T-helper 2 cell (primary cell): ENCODE measurements at regions not wholly inside any gene's neighbourhood (a gene's known extent, or its start where the extent isn't known, plus 50 kb on each side); places are given as distances from the start of the nearest gene placed in this dataset.

Experiments
- DNase-seq, 5 experiments: peaks; one replicate each; pipeline versions ENCODE4 v3.0.0 to v3.0.0-alpha.2; 2012 to 2022

DNA sequence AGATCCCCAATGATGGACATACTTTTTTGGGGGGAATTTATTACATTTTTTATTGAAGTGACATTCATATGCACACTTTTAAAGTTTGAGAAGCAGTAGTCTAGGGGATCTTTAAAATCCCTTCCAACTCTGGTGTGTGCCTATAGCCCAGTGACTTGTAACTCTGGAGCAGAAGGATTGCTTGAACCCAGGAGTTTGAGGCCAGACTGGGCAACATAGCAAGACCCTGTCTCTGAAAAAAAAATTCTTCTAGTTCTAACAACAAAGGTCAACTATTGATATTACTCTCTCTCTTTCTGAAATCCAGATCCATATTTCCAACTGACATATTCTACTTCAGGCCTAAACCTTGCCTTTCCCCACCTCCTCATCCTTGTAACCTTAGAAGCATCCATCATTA, 148.2 kb upstream of the SPRY4 start:
- DNase-seq, result no peak

DNA sequence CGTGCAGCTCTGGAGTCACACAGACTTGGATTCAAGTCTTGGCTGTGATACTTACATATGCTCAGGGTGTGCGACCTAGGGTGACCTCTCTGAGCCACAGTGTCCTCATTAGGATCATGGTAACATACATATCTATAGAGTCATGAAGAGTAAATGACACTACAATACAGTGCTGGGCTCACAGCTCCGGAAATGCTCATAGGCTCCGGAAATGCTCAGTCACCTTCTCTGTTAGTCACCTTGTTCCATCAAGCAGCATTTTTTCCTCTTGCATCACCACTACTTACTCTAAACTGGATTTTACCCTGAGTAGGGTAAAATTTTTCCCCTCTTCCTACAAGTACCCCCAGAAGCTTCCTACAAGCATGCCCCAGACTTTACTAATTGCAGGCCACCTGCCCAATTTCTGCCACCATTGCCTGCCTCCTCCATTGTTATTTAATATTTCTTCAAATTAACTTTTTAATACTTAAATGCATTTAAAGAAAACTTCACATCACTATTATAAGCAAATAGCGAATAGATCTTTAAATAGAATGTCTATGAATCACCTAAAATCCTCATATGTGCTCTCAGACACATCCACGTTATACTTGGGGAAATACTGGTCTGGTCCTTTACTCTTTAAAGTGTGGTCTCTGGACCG, 147.6 kb upstream of the SPRY4 start:
- DNase-seq, result peak in 3 of 5 experiments; percentile 21 to 64 (median 43)

DNA sequence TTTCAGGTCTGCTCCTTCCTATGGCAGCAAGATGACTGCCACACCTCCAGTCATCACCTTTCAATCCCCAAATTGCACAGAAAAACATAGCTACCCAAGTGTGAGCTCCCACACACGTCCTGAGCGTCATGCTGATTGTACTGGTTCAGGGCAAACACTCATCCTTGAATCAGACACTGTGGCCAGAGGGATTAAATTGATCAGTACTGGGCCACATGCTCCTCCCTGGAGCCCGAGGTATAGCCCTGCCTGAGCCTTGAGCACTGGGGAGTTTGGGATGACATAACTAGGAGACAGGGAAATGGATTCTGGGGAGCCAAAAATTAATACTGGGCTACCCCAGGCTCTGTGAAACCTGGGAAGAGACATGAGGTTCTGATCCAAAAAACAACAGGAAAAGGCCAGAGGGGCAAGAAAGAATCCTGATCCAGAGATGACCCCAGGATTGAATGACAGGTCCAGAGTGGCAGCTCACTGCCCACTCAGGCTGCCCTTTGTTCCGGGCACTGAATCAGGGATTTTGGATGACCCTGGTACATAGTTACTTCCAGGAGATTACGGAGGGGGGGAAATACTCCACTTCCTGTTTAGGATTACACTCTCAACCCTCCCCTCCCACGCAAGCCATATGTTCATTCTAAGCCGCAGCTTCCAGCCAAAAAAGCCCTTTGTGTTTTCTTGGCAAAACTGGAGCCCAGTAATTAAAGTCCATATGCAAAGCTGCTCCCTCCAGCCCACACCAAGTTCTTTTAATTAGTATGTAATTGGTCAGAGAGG, 141.6 kb upstream of the SPRY4 start:
- DNase-seq, result no peak

DNA sequence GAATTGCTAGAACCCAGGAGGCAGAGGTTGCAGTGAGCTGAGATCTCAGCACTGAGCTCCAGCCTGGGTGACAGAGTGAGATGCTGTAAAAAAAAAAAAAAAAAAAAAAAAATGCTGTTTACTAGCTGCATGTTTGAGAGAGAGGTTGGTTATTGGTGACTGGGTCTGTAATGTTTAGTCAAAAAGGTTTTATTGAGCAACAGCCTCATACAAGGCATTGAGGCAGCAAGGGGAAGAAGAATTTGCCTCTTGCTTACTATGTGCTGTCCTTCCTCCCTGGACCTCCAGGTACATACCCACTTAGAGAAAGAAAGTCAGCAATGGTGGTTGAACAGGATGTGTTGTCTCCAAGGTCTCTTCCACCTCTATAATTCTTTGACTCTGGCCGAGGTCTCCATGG, 140.7 kb upstream of the SPRY4 start:
- no peak for DNase-seq

DNA sequence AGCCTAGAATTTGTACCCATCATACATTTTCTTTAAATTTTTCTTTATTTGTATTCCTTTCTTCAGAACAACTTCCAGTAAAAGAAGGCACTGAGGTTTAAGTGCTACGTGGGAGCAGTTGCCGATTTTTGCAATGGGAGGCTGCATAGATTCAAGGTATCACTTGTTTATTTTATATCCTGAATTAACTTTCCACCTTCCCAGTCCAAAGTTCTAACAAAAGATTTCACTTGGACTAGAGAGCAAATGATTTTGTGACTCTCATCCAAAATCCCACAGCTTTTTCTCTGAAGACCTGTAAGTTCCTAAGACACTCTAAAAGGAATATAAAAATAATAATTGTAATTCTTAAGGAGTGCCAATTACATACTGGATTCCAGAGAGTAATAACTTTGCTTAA, 139.1 kb upstream of the SPRY4 start:
- no peak for DNase-seq

DNA sequence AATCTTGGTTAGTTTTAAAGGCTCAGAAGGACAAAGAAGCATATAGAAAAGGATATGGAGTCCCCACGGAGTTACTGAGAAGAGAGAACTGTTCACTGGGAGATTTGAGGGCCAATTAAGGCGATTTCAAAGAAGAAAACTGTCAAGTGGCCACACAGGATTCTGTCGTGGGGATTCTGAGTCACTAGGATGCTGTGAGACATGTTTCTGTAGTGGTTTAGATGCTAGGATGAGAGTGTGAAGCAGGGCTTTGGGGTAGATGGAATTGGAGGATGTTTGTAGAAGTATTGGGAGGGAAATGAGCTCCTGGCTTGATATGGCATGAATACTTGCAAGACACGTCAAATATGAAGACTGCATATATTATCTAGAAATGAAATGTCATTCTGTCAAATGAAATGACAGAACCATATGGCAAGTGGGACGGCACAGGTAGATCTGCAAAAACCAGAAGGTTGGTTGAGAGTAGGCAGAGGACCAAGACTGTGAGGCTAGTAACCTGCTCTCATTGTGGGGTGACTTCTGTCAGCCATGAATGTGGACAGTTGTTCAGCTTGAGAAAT, 136.3 kb upstream of the SPRY4 start:
- DNase-seq, result no peak

DNA sequence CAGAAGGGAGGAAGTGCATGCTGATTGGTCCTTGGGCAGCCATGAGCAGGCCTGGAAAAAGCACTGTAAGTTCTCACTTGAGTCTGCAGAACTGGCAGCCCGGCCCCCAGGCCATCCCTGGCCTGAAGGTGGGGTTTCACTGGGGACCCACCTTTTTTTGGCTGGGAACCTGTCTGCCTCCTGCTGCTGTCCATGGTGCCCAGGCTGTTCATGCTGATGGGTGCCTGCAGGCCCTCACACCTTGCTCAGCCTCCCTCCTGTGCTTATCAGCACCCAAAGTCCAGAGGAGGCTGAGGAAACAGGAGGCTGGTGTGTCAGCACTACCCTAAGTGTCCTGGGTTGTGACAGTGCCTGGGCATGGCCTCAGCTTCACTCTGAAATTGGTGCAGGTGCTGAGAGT, 134.4 kb upstream of the SPRY4 start:
- DNase-seq, result no peak

DNA sequence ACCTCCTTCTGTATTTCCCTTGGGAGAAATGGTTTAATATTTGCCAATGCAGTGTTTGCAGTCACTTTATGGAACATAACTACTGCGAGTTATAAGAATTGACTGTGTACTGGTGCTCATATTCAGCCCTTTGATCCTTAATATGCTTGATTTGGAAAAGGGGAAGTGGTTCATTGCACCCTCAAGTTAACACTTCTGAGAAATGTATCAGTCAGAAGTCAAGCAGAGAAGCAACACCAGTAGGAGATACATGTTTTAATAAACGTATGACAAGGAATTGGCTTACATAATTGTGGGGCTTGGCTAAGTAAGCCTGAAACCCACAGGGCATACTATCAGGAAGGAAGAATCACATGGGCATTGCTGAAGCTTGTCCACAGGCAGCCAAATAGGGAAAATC, 131.0 kb upstream of the SPRY4 start:
- no peak for DNase-seq

DNA sequence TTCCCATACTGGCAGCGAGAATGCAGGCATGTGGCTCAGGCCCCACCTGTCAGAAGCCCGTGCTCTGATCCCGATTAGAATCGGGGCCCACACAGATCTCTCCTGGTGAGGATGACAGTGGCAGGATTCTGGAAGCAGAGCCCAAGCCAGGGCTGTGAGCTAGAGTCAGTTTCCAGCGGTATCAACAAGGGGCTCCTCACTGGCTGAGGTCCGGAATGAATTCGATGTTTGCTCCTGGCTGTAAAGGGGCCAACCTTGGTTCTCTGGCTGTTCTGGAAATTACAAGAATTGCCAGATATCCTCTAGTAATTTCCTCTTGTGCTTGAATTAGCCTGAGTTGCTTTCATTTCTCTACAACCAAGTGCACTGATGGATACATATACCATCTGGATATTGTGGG, 129.1 kb upstream of the SPRY4 start:
- DNase-seq, result no peak

DNA sequence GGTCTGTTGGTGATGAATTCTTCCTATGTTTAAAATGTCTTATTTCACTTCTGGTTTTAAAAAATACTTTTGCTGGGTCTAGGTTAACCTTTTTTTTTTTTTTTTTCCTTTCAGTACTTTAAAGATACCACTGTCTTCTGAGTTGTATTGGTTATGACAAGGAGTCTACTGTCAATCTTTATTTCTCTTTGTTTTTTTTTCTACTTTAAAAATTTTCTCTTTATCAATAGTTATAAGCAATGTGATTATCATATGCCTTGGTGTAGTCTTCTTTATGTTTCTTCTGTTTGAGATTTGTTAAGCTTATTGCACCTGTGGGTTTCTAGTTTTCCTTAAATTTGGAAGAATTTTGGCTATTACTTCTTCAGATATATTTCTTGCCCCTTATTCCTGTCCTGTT, 125.6 kb upstream of the SPRY4 start:
- DNase-seq, result no peak

DNA sequence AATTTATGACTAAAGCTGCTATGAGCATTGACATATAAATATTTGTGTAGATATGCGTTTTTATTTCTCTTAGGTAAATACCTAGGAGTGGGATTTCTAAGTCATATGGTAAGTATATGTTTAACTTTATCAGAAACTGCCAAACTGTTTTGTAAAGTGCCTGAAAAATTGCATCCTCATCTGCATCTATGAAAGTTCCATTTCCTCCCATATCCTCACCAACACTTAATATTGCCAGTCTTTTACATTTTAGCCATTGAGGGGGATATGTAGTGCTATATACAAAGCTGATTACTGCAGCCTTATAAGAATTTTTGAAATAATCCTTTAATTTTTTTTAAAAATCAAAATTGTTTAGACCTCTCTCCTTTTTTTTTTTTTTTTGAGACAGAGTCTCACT, 123.1 kb upstream of the SPRY4 start:
- DNase-seq, result no peak

DNA sequence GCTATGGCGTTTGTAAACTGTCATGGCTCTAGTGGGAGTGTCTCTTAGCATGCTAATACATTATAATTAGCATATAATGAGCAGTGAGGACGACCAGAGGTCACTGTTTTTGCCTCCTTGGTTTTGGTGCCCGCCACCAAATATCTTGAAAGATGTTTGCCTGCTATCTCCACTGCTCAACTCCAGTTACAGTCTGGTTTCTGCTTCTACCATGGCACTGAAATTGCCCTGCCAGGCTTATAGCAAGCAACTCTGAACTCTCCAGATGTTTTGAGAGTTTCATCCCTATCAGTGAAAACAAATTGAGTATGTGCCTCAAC, 122.1 kb upstream of the SPRY4 start:
- DNase-seq, result no peak

DNA sequence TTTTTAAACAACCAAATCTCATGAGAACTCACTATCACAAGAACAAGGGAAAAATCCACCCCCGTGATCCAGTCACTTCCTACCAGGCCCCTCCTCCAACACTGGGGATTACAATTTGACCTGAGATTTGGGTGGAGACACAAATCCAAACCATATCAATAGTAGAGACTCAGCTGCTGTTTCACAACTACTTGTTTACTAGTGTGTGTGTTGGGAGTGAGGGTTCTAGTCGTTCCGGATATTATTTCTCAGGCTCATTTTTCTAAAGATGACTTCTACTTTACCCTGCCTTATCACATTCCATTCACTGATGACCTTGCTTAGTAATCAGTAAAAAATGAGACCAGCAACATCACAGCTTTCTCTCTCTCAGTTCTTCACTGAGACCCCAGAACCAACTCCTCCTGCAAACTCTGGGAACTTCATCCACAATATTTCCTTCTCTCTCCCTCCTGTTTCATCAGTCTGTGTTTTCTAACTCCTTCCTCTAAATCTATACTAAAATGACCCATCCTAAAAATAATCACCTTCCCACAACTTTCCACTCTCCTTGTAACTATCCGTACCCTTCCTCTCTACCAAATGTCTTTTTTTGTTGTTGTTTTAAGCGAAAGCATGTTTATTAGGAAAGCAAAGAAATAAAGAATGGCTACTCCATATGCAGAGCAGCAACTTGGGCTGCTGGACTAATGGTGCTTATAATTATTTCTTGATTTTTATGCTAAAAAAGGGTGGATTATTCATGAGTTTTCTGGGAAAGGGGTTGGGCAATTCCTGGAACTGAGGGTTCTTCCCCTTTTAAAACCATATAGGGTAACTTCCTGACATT, 121.5 kb upstream of the SPRY4 start:
- DNase-seq, result no peak

DNA sequence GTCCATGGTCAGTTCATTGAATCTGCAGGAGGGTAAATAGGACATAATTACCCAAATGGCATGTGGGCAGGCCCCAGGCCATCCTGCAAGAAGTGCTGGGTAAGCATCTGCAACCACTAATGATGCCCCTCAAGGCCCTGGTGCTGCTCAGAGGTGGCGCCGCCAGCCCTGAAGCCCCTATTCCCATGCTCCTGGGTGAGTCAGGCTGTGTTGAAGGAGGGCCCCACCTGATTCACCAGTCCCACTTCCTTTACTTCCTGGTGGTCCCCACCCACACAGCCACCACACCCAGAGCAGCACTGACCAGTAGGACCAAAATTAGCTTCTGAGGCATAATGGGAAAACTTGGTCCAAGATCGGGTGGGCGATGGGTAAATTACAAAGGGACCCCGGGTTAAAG, 120.4 kb upstream of the SPRY4 start:
- DNase-seq, result no peak

DNA sequence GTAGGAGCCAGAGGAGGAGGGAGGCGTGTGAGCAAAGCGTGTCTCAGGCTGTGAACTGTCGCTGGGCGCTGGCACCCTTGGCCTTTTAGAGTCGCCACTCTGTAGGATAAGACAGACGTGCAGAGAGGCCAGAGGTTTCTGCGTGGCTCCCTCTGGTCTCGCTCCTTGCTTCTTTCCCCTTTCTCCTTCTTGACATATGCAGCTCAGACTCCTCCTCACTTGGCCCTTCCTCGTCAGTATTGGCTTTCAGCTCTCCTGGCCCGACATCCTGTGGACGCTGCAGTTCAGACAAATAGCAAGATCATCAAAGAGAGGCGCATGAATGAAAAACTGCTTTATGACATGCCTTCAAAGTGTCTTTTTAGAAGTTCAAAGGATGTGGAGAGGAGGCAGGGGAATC, 116.8 kb upstream of the SPRY4 start:
- peak in 1 of 5 experiments; percentile 27 for DNase-seq

DNA sequence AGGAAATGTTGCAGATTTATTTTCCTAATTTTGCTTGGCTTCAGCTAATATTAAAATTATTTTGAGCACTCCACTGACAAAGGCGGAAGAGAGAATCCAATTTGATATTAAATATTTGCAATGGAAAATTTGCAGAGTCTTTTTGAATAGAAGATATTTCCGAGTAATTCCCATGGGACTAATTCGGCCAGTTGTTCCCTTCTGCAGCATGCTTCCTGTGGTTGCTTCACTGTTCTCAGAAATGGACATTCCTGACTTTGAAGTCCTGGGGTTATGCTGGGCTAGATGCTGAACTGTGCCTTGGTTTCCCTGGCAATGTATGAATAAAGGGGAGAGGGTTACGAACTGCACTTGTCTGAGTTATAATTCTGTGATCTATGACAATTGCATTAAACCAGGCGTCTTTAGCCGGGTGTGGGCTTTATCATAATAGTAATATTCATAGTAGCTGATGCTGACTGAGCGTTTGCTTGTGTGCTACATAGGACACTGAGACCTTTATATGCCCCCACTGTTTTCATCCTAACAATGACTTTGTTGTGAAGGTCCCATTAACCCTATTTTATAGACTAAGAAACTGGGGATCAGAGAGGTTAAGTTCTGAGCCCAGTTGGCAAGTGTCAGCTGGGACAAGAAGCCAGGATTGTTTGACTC, 114.5 kb upstream of the SPRY4 start:
- no peak for DNase-seq

DNA sequence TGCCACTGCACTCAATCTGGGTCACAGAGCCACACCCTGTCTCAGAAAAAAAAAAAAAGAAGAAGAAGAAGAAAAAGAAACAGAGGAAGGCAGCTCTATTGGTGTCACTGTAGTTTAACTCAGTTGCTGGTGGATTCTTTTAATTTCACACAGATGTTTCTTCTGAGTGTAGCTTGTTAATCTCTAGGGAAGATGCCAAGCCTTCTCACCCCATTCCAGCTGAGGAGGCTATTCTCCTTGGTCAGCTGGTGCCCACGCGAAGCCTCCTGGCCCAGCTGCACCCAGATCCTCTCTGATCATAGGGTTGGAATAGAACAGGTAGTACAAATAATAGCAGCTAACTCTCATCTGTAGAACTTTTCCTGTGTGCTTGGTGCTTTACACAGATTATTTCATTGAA, 113.8 kb upstream of the SPRY4 start:
- no peak for DNase-seq

DNA sequence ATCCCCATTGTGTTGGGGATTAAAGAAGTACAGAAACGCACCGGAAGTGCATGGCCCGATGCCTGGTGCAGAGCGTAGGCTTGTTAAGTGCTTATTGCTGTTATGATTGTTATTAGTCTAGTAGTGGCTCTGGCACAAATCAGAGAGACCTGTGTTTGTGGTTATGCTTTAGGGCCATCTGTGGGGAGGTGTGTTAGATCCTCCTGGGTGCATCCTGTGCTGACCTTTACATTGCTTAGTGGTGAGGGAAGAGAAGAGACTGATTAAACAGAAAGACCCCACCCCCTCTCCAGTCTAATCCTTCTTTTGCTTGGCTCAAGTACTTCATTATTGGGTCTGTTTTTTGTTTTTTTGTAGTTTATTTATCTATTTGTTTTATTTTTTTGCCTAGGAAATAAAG, 112.7 kb upstream of the SPRY4 start:
- no peak for DNase-seq

DNA sequence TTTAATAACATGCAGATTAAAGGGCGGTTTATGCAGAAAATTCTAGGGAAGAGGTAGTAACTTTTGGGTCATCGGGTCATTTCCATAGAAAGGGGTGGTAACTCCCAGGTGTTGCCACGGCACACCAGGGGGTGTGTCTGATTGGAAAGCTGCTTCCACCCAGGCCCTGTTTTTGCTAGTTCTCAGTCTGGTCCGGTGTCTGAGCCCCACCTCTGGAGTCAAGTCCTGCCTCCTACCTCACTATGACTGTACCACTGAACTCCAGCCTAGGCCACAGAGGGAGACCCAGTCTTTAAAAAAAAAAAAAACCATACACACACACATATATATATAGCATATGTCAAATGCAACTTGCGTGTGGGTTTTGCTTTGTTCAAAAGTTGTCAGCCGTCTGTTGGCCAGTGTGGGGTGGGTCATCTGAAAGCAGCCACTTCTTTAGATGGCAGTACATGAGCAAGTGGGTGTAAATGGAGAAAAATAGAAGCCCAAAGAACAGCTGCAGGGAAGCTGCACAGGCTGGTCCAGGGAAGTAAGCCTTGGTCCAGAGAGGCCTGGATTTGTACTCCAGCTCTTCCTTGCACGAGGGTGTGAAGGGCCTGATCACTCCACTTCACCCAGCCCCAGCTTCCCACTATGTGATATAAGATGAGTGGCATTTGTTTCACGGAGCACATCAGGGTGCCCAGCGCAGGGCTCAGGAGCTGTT, 110.7 kb upstream of the SPRY4 start:
- DNase-seq, result no peak

DNA sequence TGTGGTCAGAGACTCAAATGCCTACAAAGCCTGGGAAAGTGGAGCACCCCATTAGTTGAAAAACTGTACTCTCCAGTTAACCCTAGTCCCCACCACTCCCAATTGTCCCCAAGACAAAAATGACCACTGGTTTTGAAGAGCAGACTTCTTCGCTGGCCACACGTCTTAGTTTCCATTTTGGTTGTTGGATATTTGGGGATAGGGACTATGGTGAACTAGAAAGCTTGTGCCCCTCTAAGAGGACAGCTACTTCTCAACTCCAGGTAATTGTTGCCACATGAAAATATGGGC, 109.4 kb upstream of the SPRY4 start:
- DNase-seq, result no peak

DNA sequence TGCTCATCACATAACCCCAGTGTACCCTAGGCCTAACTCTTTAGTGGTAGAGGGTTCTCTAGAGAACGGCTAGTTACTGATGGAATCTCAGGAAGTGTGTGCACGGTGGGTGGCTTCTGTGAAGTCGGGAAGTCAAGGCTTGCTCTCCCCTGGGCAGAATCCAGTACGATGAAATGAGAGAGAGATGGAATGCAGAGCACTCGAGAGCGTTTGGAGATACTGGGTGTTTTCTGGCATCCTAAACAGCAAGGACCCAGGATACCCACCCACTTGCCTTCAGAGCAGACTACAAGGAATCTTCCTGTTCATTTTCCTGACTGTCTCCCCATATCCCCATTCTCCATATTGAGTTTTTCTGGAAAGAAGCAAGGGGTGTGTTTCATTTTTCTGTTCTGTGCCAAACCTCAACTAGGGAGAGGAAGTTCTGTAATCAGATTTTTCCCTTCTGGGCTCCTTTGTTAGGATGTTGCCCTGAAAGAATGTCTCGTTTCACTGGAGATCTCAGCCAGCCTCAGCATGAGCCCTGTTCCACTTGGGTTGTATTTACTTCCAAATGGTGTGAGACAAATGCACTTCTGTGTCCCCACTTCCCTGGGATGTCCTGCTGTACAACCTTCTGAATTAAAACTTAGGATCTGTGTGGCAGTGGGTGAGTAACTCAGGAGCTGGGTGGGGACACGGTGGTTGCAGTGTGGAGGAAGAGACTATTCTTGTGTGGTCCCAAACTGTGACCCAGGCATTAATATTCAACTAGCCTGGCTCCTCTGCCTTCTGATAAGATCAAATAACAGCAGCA, 108.9 kb upstream of the SPRY4 start:
- no peak for DNase-seq

DNA sequence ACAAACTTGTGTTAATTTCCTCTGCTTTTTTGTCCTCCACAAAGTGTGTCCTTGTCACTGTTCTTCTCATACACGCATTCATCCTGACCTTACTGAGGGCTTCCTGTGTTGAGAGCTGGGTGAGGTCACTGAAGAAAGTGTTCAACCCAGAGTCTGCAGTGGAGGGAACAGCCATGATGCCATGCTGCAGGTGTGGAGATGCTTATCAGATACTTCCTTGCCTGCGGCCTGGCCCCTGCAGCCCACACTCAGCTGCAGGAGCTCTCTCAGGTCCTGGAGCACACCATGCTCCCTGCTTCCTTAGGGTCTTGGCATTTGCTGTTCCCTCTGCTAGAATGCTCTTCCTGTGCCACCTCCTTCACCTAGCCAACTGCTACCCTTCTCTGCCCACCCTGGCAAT, 108.1 kb upstream of the SPRY4 start:
- peak in 3 of 5 experiments; percentile 40 to 93 (median 83) for DNase-seq
